NAMALWA (cell line): ENCODE measurements at regions not wholly inside any gene's neighbourhood (a gene's known extent, or its start where the extent isn't known, plus 50 kb on each side); places are given as distances from the start of the nearest gene placed in this dataset.
"Not testable (repeated sequence)": the region's sequence is repeated elsewhere in the genome, so short reads cannot be mapped to it uniquely, and the experiment has no call there.

Experiments used
- DNase-seq: peaks from one replicate; pipeline ENCODE4 v3.0.0-alpha.2; 2015; ENCODE audit warnings: low spot score

DNA sequence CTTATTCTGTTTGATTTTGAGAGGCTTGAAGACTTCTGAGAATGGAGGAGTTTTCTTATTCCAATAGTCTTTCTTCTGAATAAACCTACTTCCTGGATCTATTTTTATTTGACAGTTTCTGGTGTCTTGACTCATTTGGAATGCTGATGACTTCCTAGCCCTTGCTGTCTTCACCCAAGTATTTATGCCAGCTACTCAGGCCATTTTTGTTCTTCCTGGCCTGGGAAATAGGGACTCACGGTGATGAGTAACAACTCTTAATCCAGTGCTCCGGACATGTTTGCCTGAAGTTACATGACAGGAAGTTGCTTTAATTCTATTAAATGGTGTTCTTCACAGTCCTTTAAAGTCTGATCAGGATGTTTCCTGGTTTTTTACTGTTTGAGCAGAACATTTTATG is 272.1 kb upstream of the EYS start:
- DNase-seq: no peak

DNA sequence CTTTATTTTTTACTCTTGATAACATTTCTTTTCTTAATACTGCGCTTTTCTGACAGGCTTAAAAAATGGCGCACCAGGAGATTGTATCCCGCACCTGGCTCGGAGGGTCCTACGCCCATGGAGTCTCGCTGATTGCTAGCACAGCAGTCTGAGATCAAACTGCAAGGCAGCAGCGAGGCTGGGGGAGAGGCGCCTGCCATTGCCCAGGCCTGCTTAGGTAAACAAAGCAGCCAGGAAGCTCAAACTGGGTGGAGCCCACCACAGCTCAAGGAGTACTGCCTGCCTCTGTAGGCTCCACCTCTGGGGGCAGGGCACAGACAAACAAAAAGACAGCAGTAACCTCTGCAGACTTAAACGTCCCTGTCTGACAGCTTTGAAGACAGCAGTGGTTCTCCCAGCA is 264.2 kb upstream of the EYS start:
- not testable (repeated sequence) for DNase-seq

DNA sequence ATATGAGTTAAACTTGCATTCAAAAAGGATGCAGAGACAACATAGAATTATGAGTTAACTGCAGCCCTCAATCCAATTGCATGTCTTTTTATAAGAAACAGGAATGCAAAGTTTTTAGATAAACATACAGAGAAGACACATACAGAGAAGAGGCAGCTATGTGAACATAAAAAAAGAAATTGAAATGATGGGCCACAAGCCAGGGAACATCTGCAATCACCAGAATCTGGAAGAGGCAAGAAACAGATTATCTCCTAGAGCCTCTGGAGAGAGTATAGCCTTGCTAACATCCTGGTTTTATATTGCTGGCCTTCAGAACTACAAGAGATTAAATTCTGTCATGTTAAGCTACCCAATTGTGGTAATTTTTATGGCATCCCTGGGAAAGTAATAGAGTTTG is 257.2 kb upstream of the EYS start:
- DNase-seq: no peak

DNA sequence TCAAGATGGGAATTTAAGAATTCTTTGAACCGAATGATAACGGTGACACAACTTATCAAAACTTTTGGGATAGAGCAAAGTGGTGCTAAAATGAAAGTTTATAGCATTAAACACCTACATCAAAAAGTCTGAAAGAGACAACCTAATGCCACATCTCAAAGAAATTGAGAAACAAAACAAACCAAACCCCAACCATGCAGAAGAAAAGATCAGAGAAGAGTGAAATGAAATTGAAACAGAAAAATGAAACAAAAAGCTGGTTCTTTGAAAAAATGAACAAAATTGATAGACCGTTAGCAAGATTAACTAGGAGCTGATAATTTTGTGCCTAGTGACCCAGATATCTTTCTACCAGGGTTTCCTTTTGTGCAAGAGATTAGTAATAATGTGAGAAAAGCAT is 248.0 kb upstream of the EYS start:
- DNase-seq: no peak

DNA sequence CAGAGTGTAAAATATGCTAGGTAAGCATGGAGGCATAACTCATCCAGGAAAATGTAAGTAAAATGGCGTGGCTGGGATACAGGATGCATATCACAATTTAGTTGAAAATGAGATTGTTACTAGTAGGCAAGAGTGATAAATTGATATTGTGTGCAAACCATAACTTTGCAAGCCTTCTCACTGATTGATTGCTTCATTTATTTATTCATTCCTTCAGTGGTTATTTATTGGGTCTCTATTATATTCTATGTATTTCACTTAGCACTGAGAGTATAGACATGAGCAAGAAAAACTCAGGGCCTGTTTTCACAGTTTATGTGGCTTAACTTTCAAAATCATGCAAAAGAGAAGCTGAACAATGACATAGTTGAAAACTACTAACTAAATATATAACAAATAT is 241.0 kb upstream of the EYS start:
- DNase-seq: no peak

DNA sequence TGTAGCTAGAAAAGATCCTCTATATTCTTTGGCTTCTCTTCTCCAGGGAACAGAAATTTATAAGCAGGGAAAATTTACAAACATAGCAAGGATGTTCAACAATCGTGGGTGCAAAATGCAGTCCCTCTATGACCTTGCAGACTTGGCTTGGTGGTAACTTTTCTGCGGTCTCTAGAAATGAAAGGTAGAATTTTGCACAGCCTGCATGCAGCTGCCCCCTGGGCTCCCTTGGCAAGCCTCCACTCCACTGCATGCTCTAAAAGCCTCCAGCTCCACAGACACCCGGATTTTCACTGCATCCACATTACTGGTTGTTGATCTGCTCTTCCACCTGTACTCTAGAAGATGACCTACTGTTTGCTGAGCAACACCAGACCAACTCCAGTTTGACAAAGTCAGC is 236.5 kb upstream of the EYS start:
- no peak for DNase-seq

DNA sequence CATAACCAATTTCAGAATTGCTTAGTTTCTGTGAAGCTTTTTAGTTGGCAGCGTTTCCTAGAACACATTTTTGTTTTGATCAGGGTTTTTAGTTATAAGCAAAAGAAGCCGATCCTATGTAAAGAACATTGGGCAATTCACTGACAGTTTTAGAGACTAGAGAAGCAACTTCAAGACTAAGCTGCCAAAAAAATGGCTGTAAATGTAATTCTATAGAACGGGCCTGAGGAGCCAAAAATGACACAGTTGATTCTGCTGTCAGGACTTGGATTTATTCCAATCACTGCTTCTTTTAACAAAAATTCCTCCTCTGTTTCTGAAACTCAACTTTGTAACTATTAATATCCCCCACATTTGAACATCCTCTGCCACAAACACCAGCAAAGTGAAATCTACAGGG is 236.0 kb upstream of the EYS start:
- no peak for DNase-seq

DNA sequence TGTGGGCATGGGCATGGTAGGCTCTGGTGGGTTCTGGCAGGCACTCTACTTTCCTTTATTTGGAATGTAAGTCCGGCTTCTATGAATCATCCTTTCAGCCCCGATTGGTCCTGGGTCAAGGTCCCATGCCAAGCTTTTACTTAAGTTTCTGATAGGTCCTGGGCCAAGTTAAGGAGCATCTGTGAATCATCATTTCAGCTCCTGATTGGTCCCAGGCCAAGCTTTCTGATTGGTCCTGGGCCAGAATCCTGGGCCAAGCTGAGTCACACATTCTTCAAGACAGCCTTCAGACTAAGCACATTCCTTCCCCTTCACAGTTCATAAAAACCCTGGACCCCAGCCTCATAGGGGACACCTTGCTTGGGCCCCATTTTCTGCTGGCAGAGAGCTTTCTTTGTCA is 231.0 kb upstream of the EYS start:
- no peak for DNase-seq

DNA sequence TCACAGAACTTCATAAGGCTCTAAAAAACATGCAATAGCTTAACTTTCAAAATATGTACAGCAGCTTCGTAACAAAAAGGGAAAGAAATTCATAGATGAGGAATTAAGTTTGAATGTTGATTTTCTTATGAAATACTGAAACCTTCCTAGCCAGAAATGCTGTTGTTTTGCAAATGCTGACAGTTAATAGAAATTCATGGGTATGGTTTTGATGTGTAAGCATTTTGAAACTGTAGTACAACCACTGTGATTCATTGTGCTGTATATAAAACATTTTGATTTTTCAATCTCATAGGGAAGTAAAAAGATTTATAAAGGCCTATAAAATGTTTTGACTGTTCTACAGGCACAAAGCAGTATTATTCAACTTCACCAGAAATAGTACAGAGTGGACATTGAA is 228.4 kb upstream of the EYS start:
- DNase-seq: no peak

DNA sequence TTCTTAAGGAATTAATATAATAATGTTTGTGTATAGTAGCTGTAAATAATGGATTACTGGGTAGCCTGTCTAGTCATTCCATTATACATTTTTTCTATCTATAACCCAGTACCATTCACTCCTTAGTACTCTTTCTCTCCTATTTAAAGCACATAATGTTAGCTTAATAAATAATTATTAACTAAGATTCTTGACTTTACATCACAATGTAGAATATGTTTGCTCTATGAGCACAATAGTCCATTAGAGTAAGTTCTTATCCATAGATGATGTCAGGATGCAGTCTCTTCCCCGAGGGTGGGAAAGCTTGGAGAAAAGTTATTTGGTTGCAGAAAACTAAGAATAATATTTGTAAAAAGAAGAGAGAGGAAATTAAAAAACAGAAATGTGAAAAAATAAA is 226.4 kb upstream of the EYS start:
- DNase-seq: no peak

DNA sequence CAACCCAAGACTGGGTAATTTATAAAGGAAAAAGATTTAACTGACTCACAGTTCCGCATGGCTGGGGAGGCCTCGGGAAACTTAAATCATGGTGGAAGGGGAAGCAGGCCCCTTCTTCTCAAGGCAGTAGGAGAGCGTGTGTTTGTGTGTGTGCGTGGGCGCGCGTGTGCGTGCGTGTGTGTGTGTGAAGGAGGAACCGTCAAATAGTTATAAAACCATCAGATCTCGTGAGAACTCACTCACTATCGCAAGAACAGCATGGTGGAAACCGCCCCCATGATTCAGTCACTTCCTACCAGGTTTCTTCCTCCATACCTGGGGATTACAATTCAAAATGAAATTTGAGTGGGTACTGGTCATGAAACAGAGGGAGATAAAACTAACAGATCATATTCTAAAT is 220.1 kb upstream of the EYS start:
- DNase-seq: no peak

DNA sequence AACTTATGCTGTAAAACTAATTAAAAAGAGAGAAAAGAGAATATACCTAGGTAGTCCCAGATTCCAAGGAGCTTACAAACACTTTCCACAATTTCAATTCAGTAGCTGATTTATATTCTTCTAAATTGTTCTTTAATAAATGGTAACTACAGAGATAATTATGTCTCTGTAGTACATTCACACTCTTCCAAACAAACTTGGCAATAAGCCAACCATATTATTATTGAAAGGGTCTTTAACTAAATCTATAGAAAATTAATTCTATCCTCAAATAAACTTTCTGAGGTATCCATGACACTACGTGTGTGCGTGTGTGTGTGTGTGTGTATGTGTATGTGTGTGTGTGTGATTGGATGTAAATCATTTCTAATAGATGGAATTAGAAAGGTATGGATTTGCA is 217.4 kb upstream of the EYS start:
- no peak for DNase-seq

DNA sequence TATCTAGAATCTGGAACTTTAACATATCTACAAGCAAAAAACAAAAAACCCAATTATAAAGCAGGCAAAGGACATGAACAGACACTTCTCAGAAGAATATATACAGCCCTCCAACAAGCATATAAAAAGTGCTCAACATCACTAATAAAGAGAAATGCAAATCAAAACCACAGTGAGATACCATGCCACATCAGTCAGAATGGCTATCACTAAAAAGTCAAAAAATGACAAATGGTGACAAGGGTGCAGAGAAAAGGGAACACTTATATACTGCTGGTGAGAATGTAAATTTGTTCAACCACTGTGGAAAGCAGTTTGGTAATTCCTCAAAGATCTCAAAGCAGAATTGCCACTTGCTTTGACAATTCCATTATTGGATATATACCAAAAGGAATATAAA is 215.0 kb upstream of the EYS start:
- no peak for DNase-seq

DNA sequence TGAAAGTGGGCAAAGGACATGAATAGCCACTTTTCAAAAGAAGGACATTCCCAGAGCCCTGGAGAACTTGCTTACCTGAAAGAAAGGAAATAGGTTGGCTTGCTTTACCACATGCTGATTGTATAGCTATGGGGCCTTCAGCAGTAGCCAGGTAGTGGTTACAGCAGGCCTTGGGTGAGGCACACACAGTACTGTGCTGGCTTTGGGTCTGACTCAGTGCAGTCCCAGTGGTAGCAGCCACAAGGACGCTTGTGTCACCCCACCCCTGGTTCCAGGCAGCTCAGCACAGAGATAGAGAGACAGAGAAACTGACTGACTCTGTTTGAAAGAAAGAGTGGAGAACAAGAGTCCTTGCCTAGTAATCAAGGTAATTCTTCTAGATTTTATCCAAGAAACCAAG is 201.0 kb upstream of the EYS start:
- DNase-seq: no peak

DNA sequence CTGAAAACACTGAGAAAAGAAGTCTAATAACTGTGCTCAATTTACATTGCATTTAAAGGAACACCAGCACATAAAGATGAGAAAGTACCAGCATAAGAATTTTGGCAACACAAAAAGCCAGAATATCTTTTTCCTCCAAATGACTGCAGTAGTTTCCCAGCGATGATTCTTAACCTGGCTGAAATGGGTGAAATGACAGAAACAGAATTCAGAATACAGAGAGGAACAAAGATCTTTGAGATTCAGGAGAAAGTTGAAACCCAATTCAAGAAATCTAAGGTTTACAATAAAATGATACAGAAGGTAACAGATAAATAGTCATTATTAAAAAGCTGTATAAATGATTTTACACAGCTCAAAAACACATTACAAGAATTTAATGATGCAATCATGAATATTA is 197.0 kb upstream of the EYS start:
- no peak for DNase-seq

DNA sequence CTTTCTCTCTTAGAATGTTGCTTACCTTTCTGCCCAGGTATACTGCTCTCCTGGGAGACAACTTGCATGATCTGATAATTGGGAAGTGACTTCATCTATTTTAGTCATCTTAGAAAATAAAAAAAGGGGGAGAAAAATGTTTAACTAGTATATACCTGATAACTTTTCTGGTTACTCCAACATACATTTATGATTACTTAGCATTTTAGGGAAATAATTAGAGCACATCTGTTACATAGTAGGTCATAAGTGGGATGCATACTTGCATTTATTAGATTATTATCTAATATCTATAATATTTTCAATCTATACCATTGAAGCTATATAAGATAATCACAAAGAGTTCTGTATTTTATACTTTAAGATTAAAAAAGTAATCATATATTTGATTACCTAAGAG is 193.9 kb upstream of the EYS start:
- no peak for DNase-seq

DNA sequence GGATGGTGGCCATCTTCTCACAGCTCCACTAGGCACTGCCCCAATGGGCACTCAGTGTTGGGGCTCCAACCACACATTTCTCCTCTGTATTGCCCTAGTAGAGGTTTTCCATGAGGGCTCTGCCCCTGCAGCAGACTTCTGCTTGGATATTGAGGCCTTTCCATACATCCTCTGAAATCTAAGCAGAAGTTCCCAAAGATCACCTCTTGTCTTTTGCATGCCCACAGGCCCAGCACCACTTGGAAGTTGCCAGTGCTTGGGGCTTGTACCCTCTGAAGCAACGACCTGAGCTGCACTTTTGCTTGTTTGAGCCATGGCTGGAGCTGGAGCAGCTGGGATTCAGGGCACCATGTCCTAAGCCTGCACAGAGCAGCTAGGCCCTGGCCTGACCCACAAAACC is 189.1 kb upstream of the EYS start:
- DNase-seq: no peak

DNA sequence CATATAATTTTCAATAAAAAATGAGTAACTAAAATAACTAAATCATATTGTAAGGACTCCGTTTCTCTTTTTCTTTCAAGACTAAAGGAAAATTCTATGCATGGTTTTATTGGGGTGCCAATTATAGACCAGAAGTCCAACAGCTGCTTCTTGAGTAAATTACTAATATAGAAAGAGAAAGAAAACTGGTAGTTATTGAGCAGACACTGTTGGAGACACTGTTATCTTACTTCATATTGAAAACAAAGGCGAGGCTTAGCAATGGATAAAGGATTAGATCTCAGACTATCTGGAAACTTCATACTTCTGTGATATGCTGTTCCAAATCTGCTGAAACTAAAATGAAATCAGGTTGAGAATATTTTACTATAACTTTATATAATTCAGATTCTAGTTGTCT is 169.6 kb upstream of the EYS start:
- no peak for DNase-seq

DNA sequence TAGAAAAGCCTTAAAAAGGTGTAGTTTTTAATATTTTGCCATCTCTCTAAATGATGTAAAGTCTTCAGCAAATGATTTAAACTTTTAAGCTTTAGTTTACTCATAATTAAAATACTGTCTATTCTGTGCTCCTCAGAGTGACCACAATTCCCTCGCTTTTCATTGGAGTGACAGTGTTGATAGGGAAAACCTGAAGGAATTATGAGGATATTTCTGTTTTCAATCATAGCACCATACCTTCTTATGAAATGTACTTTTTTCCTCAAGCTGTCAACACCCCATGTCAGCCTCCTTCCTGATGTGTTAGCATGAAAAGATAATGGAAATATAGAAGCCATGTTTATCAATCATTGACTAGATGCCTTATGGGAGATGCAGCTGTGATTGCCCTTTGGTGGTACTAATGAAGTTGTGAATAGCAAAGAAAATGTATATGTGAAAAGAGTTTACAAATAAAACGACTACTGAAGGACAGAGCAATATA is 145.4 kb upstream of the EYS start:
- no peak for DNase-seq

DNA sequence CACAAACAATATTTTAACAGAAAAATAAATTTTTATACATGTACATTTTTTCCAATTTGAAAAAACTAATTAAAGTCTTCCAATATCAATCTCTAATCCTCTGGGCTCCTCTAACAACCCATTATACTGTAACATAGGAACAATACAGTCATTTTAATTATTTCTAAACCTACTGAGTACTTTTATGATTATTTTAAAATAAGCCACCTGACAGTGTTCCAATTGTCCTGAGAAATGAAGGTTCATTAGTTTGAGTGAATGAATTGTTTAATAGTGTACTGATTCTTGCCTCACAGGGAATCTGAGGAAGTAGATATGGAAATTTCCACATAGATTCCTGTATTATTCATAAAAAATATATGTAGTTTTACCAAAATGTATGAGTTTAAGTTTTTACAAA is 123.1 kb upstream of the EYS start:
- DNase-seq: no peak

DNA sequence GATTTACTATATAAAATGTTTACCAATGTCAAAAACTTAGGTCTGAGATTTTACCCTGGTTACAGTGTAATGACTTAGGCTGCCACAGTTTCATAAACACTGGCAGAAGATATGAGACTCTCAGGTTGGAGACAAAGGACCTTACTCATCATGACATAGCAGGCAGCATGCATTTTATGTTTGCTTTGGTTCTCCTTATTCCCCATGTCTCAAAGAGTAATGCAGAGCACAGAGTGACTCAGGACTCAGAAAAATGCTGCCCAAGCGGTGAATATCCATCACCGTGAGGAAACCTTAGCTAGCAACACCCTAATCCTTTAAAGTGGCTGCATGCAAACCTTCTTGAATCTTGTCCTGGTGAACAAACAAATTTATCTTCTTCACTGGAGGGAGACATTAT is 112.1 kb upstream of the EYS start:
- DNase-seq: no peak

DNA sequence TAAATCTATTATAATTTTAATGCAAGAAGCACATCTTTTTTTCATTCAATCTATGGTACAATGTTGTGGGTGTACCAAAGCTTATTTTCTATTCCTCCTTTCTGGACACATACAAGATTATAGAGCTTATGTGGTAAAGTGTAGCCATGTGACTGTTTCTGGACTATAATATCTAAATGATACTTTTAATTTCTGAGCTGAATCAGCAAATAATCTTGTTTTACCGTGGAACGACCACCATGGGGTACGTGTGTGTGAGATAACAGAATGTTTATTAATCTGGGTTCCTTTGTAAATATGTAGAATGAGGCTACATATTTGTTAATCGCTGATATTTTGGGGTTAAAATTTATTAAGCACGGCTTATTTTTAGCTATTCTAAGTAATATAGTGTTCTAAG is 111.5 kb upstream of the EYS start:
- no peak for DNase-seq

DNA sequence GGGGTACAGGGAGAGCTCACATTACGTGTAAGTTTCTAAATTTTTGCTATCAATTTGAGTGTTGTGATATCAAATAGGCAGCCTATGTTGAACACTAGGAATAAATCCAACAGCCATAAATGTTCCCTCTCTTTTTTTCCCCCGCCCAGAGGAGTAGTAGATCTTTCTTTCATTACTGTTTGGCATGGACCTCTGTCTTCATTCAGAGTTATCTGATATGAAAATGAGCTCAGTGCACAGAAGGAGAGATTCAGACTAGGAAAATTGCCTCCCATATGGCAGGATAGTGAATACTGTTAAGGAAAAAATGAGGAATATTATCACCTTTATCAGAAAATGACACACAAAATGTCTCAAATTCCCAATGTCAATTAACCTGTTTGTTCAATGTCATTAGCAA is 110.0 kb upstream of the EYS start:
- DNase-seq: no peak

DNA sequence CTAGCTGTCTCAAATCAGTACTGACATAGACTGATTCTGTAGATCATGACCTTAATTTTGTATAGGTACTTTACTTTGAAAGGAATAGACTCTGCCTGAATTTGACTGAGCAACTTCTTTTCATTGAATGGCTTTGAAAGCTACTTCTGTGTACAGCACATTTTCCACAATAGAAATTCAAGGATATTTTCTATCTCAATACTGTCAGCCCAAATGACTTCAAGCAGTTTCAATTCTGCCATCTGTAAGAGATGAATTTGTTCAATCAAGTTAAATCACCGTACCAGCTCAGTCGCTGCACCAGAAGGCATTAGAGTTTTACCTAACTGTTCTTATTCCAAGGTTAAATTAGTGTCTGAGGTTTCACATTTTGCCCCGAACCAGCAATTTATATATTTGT is 107.0 kb upstream of the EYS start:
- DNase-seq: no peak

DNA sequence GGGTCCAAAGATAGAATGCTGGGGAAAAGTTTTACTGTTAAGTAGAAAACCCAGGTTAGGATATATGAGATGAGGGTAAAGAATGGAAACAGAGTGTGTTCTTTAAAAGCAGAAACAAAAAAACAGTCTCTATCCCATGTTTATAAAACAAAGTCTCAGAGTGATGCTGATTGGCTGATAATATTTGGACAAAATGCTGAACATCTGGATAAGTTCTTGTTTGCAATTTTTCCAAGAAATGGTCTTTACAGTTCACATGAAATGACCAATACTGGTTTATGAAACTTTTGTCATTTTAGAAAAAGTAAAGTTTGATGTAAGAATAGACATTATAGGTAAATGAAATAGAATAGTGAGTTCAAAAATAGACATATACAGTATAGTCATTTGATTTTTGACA is 96.2 kb upstream of the EYS start:
- DNase-seq: no peak
